Gastroesophageal sphincter (tissue), 3 donors: ENCODE measurements at regions not wholly inside any gene's neighbourhood (a gene's known extent, or its start where the extent isn't known, plus 50 kb on each side); places are given as distances from the start of the nearest gene placed in this dataset.

Experiments used
- CTCF ChIP-seq, 4 experiments: fragments of 200-600 bp in 2 of 4; fragments of 450-650 bp in 2 of 4; sonication (generic) in 1 of 4; IDR thresholded peaks; one replicate each; pipeline ENCODE4 v1.5.1; 2017 to 2019; ENCODE audit warnings: antibody characterized with exemption in 4 of 4, mild to moderate bottlenecking in 2 of 4, moderate library complexity in 2 of 4
- EP300 ChIP-seq: sonication (generic); formaldehyde crosslinking; IDR thresholded peaks from one replicate; pipeline ENCODE4 v1.6.1; 2017; ENCODE audit warnings: antibody characterized with exemption, mild to moderate bottlenecking
- POLR2A ChIP-seq, 2 donors: fragments of 450-650 bp; IDR thresholded peaks; one replicate each; pipeline ENCODE4 v1.6.1; 2017; ENCODE audit warnings: antibody characterized with exemption in 2 of 2, mild to moderate bottlenecking in 2 of 2, moderate library complexity in 1 of 2
- POLR2AphosphoS5 ChIP-seq: sonication (generic); formaldehyde crosslinking; IDR thresholded peaks from one replicate; pipeline ENCODE4 v1.6.1; 2017; ENCODE audit warnings: antibody characterized with exemption

GRCh38 chr6:110532431-110532830 lies 56.0 kb upstream of the SLC22A16 start:
- no peak for TF ChIP-seq CTCF (IDR thresholded peaks at IDR 0.05)
- no peak for TF ChIP-seq POLR2A (IDR thresholded peaks at IDR 0.05)
- no peak for TF ChIP-seq EP300
- TF ChIP-seq POLR2AphosphoS5: no peak
